GM12892 (cell line): ENCODE measurements at regions not wholly inside any gene's neighbourhood (a gene's known extent, or its start where the extent isn't known, plus 50 kb on each side); places are given as distances from the start of the nearest gene placed in this dataset.

Experiments used
- POLR2A ChIP-seq: IDR thresholded peaks from 2 replicates; pipeline ENCODE4 v1.6.1; 2011; ENCODE audit warnings: low read depth, low read length, control low read depth
- POLR2AphosphoS5 ChIP-seq: IDR thresholded peaks from 2 replicates; pipeline ENCODE4 v1.6.1; 2011; ENCODE audit warnings: low read depth, low read length, control low read depth
- TAF1 ChIP-seq: IDR thresholded peaks from 2 replicates; pipeline ENCODE4 v1.6.1; 2011; ENCODE audit warnings: low read depth, mild to moderate bottlenecking, control low read depth, low read length, borderline replicate concordance

GRCh38 chr5:163770625-163771024, 265.2 kb downstream of the MAT2B start:
- no peak for TF ChIP-seq POLR2AphosphoS5
- TF ChIP-seq POLR2A = no peak
- TF ChIP-seq TAF1 = no peak
